GM21576 (cell line): ENCODE measurements at regions not wholly inside any gene's neighbourhood (a gene's known extent, or its start where the extent isn't known, plus 50 kb on each side); places are given as distances from the start of the nearest gene placed in this dataset.

Source experiments
- ATAC-seq: cut with Tn5 transposase; IDR thresholded peaks from one replicate; pipeline ENCODE4 v1.9.1; 2021; ENCODE audit warnings: mild to moderate bottlenecking, moderate library complexity; ENCODE audit not compliant: unreplicated experiment

GRCh38 chr6:112697265-112697664 lies 350.1 kb downstream of the RFPL4B start:
- no peak for ATAC-seq

GRCh38 chr6:112701201-112701600 lies 354.1 kb downstream of the RFPL4B start:
- no peak for ATAC-seq

GRCh38 chr6:112710710-112711109 lies 363.6 kb downstream of the RFPL4B start:
- no peak for ATAC-seq

- no peak for ATAC-seq
These were observed 366.3 kb downstream of the RFPL4B start for GRCh38 chr6:112713402-112713801.

GRCh38 chr6:112717401-112717800 lies 370.3 kb downstream of the RFPL4B start:
- ATAC-seq = no peak

GRCh38 chr6:112717856-112718255 lies 370.7 kb downstream of the RFPL4B start:
- ATAC-seq = no peak

- ATAC-seq = no peak
These were observed 378.5 kb downstream of the RFPL4B start for GRCh38 chr6:112725541-112726085.

GRCh38 chr6:112735129-112735528 lies 388.0 kb downstream of the RFPL4B start:
- no peak for ATAC-seq

GRCh38 chr6:112739766-112740165 lies 392.6 kb downstream of the RFPL4B start:
- ATAC-seq = no peak

GRCh38 chr6:112743323-112743722 lies 396.2 kb downstream of the RFPL4B start:
- no peak for ATAC-seq

GRCh38 chr6:112744827-112745226 lies 397.7 kb downstream of the RFPL4B start:
- ATAC-seq = no peak

- ATAC-seq = no peak
These were observed 398.6 kb downstream of the RFPL4B start for GRCh38 chr6:112745765-112746164.

GRCh38 chr6:112749673-112750072 lies 402.5 kb downstream of the RFPL4B start:
- ATAC-seq = no peak

- ATAC-seq = no peak
These were observed 405.2 kb downstream of the RFPL4B start for GRCh38 chr6:112752305-112752704.

- no peak for ATAC-seq
These were observed 405.7 kb downstream of the RFPL4B start for GRCh38 chr6:112752791-112753190.

- no peak for ATAC-seq
These were observed 413.7 kb downstream of the RFPL4B start for GRCh38 chr6:112760831-112761230.

GRCh38 chr6:112761740-112762139 lies 414.6 kb downstream of the RFPL4B start:
- no peak for ATAC-seq

- ATAC-seq = no peak
These were observed 417.2 kb downstream of the RFPL4B start for GRCh38 chr6:112764377-112764776.

GRCh38 chr6:112770308-112770707 lies 423.2 kb downstream of the RFPL4B start:
- ATAC-seq = no peak

- no peak for ATAC-seq
These were observed 426.1 kb downstream of the RFPL4B start for GRCh38 chr6:112773187-112773586.

- ATAC-seq = no peak
These were observed 427.2 kb downstream of the RFPL4B start for GRCh38 chr6:112774319-112774718.

GRCh38 chr6:112780498-112781096 lies 433.5 kb downstream of the RFPL4B start:
- peak; percentile 91 for ATAC-seq

- no peak for ATAC-seq
These were observed 434.1 kb downstream of the RFPL4B start for GRCh38 chr6:112781241-112781640.
